D721Med (cell line): ENCODE measurements at regions not wholly inside any gene's neighbourhood (a gene's known extent, or its start where the extent isn't known, plus 50 kb on each side); places are given as distances from the start of the nearest gene placed in this dataset.
A peak's percentile ranks its signal among the peaks of the same experiment; 100 is the strongest.
"Not testable (repeated sequence)": the region's sequence is repeated elsewhere in the genome, so short reads cannot be mapped to it uniquely, and the experiment has no call there.

Experiments
- DNase-seq: peaks from one replicate; pipeline ENCODE4 v3.0.0; 2011; ENCODE audit warnings: low spot score; ENCODE audit not compliant: insufficient read length
- FAIRE-seq: peaks from 2 replicates; lab custom pipeline; 2011; peaks lifted over from hg19 to GRCh38; lab: Jason Lieb, UNC
- TF ChIP-seq, protein P1 (sequence below): IDR thresholded peaks from 2 replicates; pipeline ENCODE4 v1.5.1; 2012; ENCODE audit warnings: mild to moderate bottlenecking, control low read depth; ENCODE audit not compliant: insufficient read depth; ENCODE audit errors: missing control alignments

DNA sequence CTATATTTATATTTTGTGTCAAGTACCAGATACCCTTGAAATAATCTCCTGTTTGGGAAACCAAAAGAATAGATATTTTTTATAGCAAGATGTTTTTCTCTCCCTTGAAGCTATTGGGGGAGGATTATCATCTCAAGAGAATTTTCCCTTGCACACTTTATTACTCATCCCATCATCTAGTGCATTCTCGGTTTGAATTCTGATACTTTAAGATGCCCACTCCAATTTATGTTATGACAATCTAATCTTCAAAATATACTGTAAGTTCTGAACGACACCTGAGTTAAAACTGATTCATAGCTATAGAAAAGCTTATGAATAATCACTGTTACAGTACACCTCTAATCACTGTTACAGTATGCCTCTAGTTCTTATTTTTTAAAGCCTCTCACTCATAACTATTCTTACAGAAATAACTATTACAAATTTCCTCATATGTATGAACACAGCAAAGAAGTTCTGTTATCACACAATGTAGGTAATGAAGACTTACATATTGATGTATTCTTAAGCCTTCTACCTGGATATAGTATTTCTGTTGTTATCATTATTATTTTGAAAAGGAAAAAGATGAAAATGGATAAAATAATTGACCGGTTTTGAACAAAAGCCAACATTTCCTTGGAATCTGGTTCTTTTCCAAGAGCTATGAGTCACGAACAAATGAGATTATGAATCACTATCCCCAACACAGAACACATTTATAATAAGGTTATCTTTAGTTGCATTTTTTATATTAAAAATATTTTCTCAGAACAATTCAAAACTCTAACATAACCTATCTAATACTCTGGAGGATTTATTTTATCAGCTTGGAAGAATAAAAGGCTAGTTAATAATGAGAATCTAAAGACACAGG is 72.3 kb upstream of the FAM13C start:
- peak; percentile 16 for FAIRE-seq
- TF ChIP-seq, protein P1, sequence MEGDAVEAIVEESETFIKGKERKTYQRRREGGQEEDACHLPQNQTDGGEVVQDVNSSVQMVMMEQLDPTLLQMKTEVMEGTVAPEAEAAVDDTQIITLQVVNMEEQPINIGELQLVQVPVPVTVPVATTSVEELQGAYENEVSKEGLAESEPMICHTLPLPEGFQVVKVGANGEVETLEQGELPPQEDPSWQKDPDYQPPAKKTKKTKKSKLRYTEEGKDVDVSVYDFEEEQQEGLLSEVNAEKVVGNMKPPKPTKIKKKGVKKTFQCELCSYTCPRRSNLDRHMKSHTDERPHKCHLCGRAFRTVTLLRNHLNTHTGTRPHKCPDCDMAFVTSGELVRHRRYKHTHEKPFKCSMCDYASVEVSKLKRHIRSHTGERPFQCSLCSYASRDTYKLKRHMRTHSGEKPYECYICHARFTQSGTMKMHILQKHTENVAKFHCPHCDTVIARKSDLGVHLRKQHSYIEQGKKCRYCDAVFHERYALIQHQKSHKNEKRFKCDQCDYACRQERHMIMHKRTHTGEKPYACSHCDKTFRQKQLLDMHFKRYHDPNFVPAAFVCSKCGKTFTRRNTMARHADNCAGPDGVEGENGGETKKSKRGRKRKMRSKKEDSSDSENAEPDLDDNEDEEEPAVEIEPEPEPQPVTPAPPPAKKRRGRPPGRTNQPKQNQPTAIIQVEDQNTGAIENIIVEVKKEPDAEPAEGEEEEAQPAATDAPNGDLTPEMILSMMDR: no peak
- no peak for DNase-seq

DNA sequence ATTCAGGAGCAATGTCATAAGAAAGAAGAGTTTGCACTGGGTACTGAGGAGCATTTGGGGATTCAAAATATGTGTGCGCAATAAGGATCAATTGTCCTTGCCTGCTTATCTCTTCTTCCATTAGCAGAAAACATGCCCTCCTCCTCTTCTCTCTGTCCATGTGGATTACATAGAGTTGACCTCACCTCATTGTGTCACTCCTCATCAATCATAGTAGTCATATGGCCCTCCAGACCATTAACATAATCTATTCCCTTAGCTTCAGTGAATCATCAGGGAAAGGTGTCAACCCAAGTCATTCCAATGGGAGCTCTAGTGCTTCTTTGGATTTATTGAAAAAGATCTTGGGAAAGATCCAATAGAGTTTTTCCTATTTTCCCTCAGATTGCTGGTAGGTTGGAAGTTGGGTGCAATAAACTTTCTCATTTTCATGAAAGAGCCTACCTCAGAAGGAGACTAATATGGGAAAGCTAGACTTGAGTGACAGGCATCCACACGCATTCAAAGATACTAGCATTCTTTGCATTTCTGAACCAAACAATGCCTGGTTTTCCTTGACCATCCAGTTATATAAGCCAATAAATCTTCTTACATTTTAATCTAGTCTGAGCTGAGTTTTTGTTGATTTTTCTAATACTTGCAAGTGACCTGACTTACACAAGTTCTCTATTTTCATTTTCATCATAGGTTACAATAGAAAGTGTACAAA is 71.5 kb upstream of the FAM13C start:
- TF ChIP-seq, protein P1: no peak
- DNase-seq (no peak), FAIRE-seq (no peak)

DNA sequence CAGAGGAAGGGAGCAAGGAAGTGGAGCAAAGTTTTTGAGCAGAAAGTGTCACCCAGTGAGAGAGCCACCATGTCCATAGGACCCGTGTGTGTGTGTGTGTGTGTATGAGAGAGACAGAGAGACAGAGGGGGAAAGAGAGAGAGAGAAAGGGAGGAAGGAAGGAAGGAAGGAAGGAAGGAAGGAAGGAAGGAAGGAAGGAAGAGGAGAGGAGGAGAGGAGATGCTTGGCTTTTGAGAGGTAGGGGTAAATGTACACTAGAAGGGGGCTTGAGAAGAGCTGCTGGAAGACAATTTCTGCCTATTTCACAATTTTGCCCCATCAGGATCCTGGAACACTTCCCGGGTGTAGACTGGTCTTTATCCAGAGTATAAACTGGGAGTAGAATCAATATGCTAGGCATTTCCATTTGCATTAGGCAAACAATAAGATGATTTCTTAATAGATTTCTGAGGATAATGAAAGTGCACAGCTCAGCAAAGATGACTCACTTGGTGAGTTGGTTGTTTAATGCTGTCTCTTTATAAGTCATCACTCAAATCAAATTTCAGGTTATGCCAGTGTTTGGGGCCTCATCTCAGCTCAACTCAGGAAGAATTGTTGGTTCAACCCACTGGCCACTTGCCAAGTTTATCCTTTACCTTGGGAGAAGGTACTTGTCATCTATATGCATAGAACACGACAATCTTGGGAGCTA is 70.0 kb upstream of the FAM13C start:
- no peak for FAIRE-seq

DNA sequence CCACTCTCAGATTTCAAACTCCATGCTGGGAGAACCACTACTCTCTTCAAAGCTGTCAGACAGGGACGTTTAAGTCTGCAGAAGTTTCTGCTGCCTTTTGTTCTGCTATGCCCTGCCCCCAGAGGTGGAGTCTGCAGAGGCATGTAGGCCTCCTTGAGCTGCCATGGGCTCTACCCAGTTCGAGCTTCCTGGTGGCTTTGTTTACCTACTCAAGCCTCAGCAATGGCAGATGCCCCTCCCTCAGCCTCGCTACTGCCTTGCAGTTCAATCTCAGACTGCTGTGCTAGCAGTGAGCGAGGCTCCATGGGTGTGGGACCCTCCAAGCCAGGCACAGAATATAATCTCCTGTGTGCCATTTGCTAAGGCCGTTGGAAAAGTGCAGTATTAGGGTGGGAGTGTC is 51.4 kb upstream of the FAM13C start:
- not testable (repeated sequence) for DNase-seq, FAIRE-seq

More for the DNA sequence above, 70.0 kb upstream of the FAM13C start:
- no peak for DNase-seq
- TF ChIP-seq, protein P1: no peak
